Suprapubic skin (tissue), 4 donors: ENCODE measurements at regions not wholly inside any gene's neighbourhood (a gene's known extent, or its start where the extent isn't known, plus 50 kb on each side); places are given as distances from the start of the nearest gene placed in this dataset.

ENCODE experiments used
- DNase-seq, 2 donors: peaks; one replicate each; pipeline ENCODE4 v3.0.0-alpha.2; 2019; ENCODE audit warnings: low spot score in 2 of 2
- H3K27ac ChIP-seq: fragments of 200-600 bp; sonication (generic); one replicate; pipeline ENCODE4 v1.5.1; 2019
- H3K27me3 ChIP-seq: fragments of 200-600 bp; sonication (generic); one replicate; pipeline ENCODE4 v1.5.1; 2019
- H3K36me3 ChIP-seq: fragments of 200-600 bp; sonication (generic); one replicate; pipeline ENCODE4 v1.5.1; 2019
- H3K4me1 ChIP-seq: fragments of 200-600 bp; sonication (generic); one replicate; pipeline ENCODE4 v1.5.1; 2019
- H3K4me3 ChIP-seq: fragments of 200-600 bp; sonication (generic); one replicate; pipeline ENCODE4 v1.5.1; 2019; ENCODE audit warnings: mild to moderate bottlenecking
- H3K9me3 ChIP-seq: fragments of 200-600 bp; sonication (generic); one replicate; pipeline ENCODE4 v1.5.1; 2019
- EP300 ChIP-seq: sonication (generic); formaldehyde crosslinking; IDR thresholded peaks from one replicate; pipeline ENCODE4 v1.6.1; 2017; ENCODE audit warnings: antibody characterized with exemption
- POLR2A ChIP-seq, 2 donors: fragments of 450-650 bp; IDR thresholded peaks; one replicate each; pipeline ENCODE4 v1.6.1; 2017; ENCODE audit warnings: antibody characterized with exemption in 2 of 2, mild to moderate bottlenecking in 2 of 2, moderate library complexity in 2 of 2
- POLR2AphosphoS5 ChIP-seq, 3 donors: sonication (generic); formaldehyde crosslinking; IDR thresholded peaks; one replicate each; pipeline ENCODE4 v1.6.1; 2017; ENCODE audit warnings: antibody characterized with exemption in 3 of 3
- WGBS: methylation state at CpG from one replicate; pipeline ENCODE4 v1.1.5; 2018; 5-methylcytosine and 5-hydroxymethylcytosine counted together
- TF ChIP-seq, protein P1 (sequence below), 2 donors: fragments of 200-600 bp in 1 of 2; fragments of 450-650 bp in 1 of 2; sonication (generic) in 1 of 2; IDR thresholded peaks; one replicate each; pipeline ENCODE4 v1.5.1; 2016 to 2019; ENCODE audit warnings: antibody characterized with exemption in 2 of 2, mild to moderate bottlenecking in 1 of 2, moderate library complexity in 1 of 2

- Histone ChIP-seq H3K36me3 (no peaks in the 10 kb centered on the region), H3K9me3 (no peaks in the 10 kb centered on the region), H3K4me1 (peaks cover 9% of the 10 kb centered on the region), H3K27ac (no peak overlapping the region), H3K4me3 (no peak overlapping the region), H3K27me3 (no peaks in the 10 kb centered on the region)
- no peak for DNase-seq
- TF ChIP-seq POLR2AphosphoS5 (IDR thresholded peaks at IDR 0.05) = no peak
- TF ChIP-seq, protein P1, sequence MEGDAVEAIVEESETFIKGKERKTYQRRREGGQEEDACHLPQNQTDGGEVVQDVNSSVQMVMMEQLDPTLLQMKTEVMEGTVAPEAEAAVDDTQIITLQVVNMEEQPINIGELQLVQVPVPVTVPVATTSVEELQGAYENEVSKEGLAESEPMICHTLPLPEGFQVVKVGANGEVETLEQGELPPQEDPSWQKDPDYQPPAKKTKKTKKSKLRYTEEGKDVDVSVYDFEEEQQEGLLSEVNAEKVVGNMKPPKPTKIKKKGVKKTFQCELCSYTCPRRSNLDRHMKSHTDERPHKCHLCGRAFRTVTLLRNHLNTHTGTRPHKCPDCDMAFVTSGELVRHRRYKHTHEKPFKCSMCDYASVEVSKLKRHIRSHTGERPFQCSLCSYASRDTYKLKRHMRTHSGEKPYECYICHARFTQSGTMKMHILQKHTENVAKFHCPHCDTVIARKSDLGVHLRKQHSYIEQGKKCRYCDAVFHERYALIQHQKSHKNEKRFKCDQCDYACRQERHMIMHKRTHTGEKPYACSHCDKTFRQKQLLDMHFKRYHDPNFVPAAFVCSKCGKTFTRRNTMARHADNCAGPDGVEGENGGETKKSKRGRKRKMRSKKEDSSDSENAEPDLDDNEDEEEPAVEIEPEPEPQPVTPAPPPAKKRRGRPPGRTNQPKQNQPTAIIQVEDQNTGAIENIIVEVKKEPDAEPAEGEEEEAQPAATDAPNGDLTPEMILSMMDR (IDR thresholded peaks at IDR 0.05) = no peak
- TF ChIP-seq EP300 = no peak
- no peak for TF ChIP-seq POLR2A (IDR thresholded peaks at IDR 0.05)
- 31% methylated on average over 4 of the region's 4 CpGs for WGBS
Measured at GRCh38 chr2:172335736-172336135, 91.7 kb upstream of the ITGA6 start.

DNA sequence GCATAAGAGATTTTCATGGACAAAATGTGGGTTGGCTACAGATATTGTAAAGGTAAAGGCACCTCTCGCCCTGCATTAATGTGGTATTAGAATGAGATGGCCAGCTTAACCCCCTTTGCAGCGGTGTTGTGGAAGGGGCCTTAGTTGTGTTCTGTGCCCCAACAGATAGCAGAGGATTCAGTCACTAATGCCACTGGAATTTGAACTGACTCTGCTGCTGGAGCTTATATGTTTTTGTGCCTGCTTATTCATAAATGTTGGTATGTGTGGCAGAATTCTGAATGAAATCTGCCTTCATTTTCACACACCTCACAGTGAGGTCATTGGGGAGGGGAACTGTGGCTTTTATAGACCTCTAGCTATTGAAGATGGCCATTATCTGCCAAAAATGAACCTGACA lies 90.7 kb upstream of the ITGA6 start:
- Histone ChIP-seq H3K9me3 (no peaks in the 10 kb centered on the region), H3K36me3 (no peaks in the 10 kb centered on the region), H3K27me3 (no peaks in the 10 kb centered on the region), H3K4me1 (peaks cover 15% of the 10 kb centered on the region), H3K27ac (no peak overlapping the region), H3K4me3 (no peak overlapping the region)
- TF ChIP-seq EP300 = no peak
- TF ChIP-seq POLR2A (IDR thresholded peaks at IDR 0.05) = no peak
- TF ChIP-seq POLR2AphosphoS5 (IDR thresholded peaks at IDR 0.05) = no peak
- TF ChIP-seq, protein P1 (IDR thresholded peaks at IDR 0.05) = no peak
- 100% methylated on average over 1 of the region's 2 CpGs for WGBS
- no peak for DNase-seq

DNA sequence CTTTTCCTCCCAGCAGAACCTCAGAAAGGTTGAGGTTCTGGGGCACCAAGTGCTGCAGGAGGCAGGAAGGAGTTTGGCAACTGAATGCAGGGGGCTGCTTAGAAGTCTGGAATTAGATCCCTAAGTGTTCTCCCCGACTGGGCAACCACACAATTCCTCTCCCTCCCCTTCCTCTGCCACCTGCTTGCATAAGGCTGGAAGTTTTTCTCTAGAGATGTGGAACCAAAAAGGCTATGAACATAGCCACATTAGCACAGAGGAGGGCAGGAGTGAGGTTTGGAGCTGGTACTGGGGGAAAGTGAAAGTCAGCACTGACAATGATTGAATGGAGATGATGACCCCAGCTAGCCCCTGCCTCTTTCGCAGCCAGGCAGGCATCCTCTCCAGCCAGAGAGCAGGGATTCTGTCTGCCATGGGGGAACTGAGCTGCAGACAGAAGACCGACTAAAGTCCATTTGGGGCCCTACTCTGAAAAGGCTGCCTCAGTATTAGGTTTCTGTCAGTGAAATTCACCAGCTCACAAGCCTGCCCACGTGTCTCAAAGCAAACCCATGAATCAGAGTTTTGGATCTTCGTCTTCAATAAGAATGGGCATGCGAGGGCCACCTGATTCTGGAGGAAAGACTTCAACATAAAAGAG lies 87.9 kb upstream of the ITGA6 start:
- Histone ChIP-seq H3K4me3 (no peak overlapping the region), H3K27ac (no peak overlapping the region), H3K36me3 (no peaks in the 10 kb centered on the region), H3K9me3 (no peaks in the 10 kb centered on the region), H3K4me1 (peaks cover 22% of the 10 kb centered on the region), H3K27me3 (no peaks in the 10 kb centered on the region)
- DNase-seq = no peak
- WGBS = 60% methylated on average over 6 of the region's 6 CpGs
- no peak for TF ChIP-seq POLR2A (IDR thresholded peaks at IDR 0.05)
- no peak for TF ChIP-seq EP300
- TF ChIP-seq POLR2AphosphoS5 (IDR thresholded peaks at IDR 0.05) = no peak
- TF ChIP-seq, protein P1 (IDR thresholded peaks at IDR 0.05) = no peak

DNA sequence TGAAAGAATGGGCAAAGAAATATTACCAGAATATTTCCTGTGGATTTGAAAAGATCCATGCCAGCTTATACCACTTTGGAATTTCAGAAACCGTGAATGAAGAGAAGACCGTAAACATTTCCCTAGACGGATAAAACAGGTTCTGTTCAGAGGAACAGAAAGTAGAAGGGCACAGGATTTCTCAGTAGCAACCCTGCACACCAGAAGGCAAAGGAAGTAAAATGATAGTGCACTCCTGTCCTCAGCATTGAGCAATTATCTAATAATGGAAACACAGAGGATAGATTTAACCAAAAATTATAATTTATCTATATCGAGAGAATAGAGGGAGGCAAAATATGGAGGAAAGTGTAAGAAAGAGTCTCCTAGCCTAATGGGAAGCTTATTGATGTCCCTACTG lies 87.0 kb upstream of the ITGA6 start:
- H3K27me3 ChIP-seq = no peaks in the 10 kb centered on the region
- peak overlapping the region; percentile 30 for H3K27ac ChIP-seq
- peak overlapping the region; percentile 22 for H3K4me3 ChIP-seq
- H3K9me3 ChIP-seq = no peaks in the 10 kb centered on the region
- no peak for DNase-seq
- H3K36me3 ChIP-seq = no peaks in the 10 kb centered on the region
- no peak for TF ChIP-seq POLR2AphosphoS5 (IDR thresholded peaks at IDR 0.05)
- no peak for TF ChIP-seq POLR2A (IDR thresholded peaks at IDR 0.05)
- TF ChIP-seq, protein P1 (IDR thresholded peaks at IDR 0.05) = no peak
- no peak for TF ChIP-seq EP300
- peaks cover 22% of the 10 kb centered on the region for H3K4me1 ChIP-seq
- WGBS = 28% methylated on average over 4 of the region's 4 CpGs

DNA sequence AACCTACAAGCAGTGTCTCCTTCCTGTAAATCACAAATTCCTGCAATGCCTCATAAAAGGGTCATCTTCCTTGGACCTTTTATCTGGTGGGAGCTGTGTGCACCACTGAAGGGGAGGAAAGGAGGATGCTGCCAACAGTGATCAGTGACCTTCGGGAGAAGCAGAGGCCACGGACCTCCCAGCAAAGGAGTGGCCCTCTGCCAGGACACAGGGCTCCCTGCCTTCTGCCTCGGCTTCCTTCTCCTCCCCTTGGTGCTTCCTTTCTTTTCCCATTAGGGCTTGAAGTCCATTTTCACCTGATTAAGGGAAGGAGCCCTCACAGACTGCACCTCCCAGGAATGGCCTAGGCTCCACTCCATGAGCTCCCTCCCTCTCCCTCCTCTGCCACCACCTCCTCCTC lies 85.3 kb upstream of the ITGA6 start:
- DNase-seq = no peak
- Histone ChIP-seq H3K27me3 (no peaks in the 10 kb centered on the region), H3K4me1 (peaks cover 22% of the 10 kb centered on the region), H3K9me3 (no peaks in the 10 kb centered on the region), H3K36me3 (no peaks in the 10 kb centered on the region), H3K4me3 (no peak overlapping the region), H3K27ac (no peak overlapping the region)
- TF ChIP-seq POLR2A (IDR thresholded peaks at IDR 0.05) = no peak
- TF ChIP-seq, protein P1 (IDR thresholded peaks at IDR 0.05) = no peak
- TF ChIP-seq POLR2AphosphoS5 (IDR thresholded peaks at IDR 0.05) = no peak
- 51% methylated on average over 3 of the region's 3 CpGs for WGBS
